ENCODE measurements at regions not wholly inside any gene's neighbourhood (a gene's known extent, or its start where the extent isn't known, plus 50 kb on each side); places are given as distances from the start of the nearest gene placed in this dataset.

- H4K20me1 ChIP-seq (ENCODE audit: control insufficient read depth, insufficient read depth, low read depth, low read length) = no peaks in the 10 kb centered on the region
- no peaks in the 10 kb centered on the region for H3K79me2 ChIP-seq (ENCODE audit: control insufficient read depth, low read length)
- H3K27ac ChIP-seq (ENCODE audit: low read depth, low read length) = no peak overlapping the region
- no peaks in the 10 kb centered on the region for H3K27me3 ChIP-seq (ENCODE audit: control insufficient read depth, low read length)
- H3K4me1 ChIP-seq (ENCODE audit: control insufficient read depth, low read length) = no peaks in the 10 kb centered on the region
- H3K36me3 ChIP-seq (ENCODE audit: control insufficient read depth, low read length) = no peaks in the 10 kb centered on the region
- no peaks in the 10 kb centered on the region for H3K9me2 ChIP-seq (replicated peaks; ENCODE audit: control insufficient read depth, low read length)
- H3K9me3 ChIP-seq (ENCODE audit: control insufficient read depth, insufficient read depth, low read length) = 0 out of 2 replicates have a peak, but pooled peaks cover 4% of the 10 kb centered on the region
- no peak overlapping the region for H3K4me2 ChIP-seq (ENCODE audit: low read length)
- no peak for TF ChIP-seq EZH2phosphoT487 (IDR thresholded peaks at IDR 0.05; ENCODE audit: borderline replicate concordance, low read length)
- TF ChIP-seq, protein P1, sequence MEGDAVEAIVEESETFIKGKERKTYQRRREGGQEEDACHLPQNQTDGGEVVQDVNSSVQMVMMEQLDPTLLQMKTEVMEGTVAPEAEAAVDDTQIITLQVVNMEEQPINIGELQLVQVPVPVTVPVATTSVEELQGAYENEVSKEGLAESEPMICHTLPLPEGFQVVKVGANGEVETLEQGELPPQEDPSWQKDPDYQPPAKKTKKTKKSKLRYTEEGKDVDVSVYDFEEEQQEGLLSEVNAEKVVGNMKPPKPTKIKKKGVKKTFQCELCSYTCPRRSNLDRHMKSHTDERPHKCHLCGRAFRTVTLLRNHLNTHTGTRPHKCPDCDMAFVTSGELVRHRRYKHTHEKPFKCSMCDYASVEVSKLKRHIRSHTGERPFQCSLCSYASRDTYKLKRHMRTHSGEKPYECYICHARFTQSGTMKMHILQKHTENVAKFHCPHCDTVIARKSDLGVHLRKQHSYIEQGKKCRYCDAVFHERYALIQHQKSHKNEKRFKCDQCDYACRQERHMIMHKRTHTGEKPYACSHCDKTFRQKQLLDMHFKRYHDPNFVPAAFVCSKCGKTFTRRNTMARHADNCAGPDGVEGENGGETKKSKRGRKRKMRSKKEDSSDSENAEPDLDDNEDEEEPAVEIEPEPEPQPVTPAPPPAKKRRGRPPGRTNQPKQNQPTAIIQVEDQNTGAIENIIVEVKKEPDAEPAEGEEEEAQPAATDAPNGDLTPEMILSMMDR (IDR thresholded peaks at IDR 0.05; ENCODE audit: low read depth, low read length, poor library complexity, severe bottlenecking) = no peak
- no peak overlapping the region for H3K4me3 ChIP-seq (ENCODE audit: low read length)
- no peaks in the 10 kb centered on the region for H3F3A ChIP-seq (ENCODE audit: control insufficient read depth, insufficient read depth)
These were observed 177.0 kb downstream of the RBM46 start for GRCh38 chr4:154958121-154958520.

DNA sequence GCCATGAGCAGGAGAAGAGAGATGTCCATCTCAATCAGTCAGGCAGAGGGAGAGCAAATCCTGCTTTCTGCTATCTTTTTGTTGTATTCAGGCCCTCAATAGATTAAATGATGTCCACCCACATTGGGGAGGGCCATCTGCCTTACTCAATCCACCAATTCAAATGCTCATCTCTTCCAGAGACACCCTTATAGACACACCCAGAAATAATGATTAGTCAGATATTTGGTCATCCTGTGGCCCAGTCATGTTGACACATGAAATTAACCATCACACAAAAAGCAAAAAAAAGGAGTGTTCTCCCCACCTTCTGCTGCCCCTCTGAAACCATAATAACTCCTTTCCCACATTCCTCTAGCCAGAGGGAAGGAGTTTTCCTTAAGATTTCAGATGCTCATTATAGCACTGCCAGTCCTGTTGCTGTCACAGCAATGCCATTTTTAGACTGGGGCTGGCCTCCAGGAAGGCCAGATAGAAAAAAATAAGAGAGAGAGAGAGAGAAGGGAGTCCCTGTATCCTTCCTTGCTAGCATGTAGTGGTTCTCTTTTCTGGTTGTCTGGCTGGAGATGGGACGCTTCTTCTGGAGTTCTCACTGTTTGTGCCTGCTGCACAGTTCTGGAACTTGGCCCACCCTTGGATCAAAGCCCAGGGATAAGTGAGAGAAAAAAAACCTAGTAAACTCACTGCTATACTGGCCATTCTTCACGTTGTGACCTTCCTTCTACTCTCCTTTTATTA, 177.7 kb downstream of the RBM46 start:
- H3K79me2 ChIP-seq (ENCODE audit: control insufficient read depth, low read length) = no peaks in the 10 kb centered on the region
- H4K20me1 ChIP-seq (ENCODE audit: control insufficient read depth, insufficient read depth, low read depth, low read length) = no peaks in the 10 kb centered on the region
- no peak overlapping the region for H3K27ac ChIP-seq (ENCODE audit: low read depth, low read length)

DNA sequence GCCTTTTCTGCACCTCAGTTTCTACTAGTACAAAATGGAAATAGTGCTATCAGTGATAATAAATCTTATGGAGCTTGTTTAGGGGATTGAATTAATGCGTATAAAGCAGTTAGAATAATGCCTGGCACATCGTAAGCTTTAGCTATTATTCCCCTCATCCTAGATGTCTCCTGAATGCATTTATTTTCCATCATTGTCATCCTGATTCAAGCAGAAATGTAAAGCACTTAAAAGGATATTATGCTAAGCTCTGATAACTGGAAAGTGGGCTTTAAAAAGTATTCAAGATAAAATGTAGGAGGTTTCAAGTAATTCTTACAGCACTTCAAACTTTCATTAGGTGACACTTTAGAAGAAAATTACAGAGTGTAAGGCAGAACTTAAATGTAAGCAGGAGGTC, 178.7 kb downstream of the RBM46 start:
- TF ChIP-seq, protein P1 (IDR thresholded peaks at IDR 0.05; ENCODE audit: low read depth, low read length, poor library complexity, severe bottlenecking) = no peak
- no peak for TF ChIP-seq EZH2phosphoT487 (IDR thresholded peaks at IDR 0.05; ENCODE audit: borderline replicate concordance, low read length)
- no peaks in the 10 kb centered on the region for H3K79me2 ChIP-seq (ENCODE audit: control insufficient read depth, low read length)
- no peaks in the 10 kb centered on the region for H3K9me2 ChIP-seq (replicated peaks; ENCODE audit: control insufficient read depth, low read length)
- no peaks in the 10 kb centered on the region for H3K36me3 ChIP-seq (ENCODE audit: control insufficient read depth, low read length)
- H3K27me3 ChIP-seq (ENCODE audit: control insufficient read depth, low read length) = no peaks in the 10 kb centered on the region
- no peak overlapping the region for H3K4me3 ChIP-seq (ENCODE audit: low read length)
- no peaks in the 10 kb centered on the region for H3K9me3 ChIP-seq (ENCODE audit: control insufficient read depth, insufficient read depth, low read length)
- no peaks in the 10 kb centered on the region for H3K4me1 ChIP-seq (ENCODE audit: control insufficient read depth, low read length)
- no peaks in the 10 kb centered on the region for H4K20me1 ChIP-seq (ENCODE audit: control insufficient read depth, insufficient read depth, low read depth, low read length)
- no peaks in the 10 kb centered on the region for H3F3A ChIP-seq (ENCODE audit: control insufficient read depth, insufficient read depth)
- no peak overlapping the region for H3K27ac ChIP-seq (ENCODE audit: low read depth, low read length)
- H3K4me2 ChIP-seq (ENCODE audit: low read length) = no peak overlapping the region

More for the DNA sequence above, 177.7 kb downstream of the RBM46 start:
- no peaks in the 10 kb centered on the region for H3K27me3 ChIP-seq (ENCODE audit: control insufficient read depth, low read length)
- H3K4me1 ChIP-seq (ENCODE audit: control insufficient read depth, low read length) = no peaks in the 10 kb centered on the region
- H3K9me3 ChIP-seq (ENCODE audit: control insufficient read depth, insufficient read depth, low read length) = 0 out of 2 replicates have a peak, but pooled peaks cover 4% of the 10 kb centered on the region
- no peak for TF ChIP-seq EZH2phosphoT487 (IDR thresholded peaks at IDR 0.05; ENCODE audit: borderline replicate concordance, low read length)
- TF ChIP-seq, protein P1 (IDR thresholded peaks at IDR 0.05; ENCODE audit: low read depth, low read length, poor library complexity, severe bottlenecking) = no peak
- H3K9me2 ChIP-seq (replicated peaks; ENCODE audit: control insufficient read depth, low read length) = no peaks in the 10 kb centered on the region
- no peaks in the 10 kb centered on the region for H3K36me3 ChIP-seq (ENCODE audit: control insufficient read depth, low read length)
- no peak overlapping the region for H3K4me3 ChIP-seq (ENCODE audit: low read length)
- no peak overlapping the region for H3K4me2 ChIP-seq (ENCODE audit: low read length)
- H3F3A ChIP-seq (ENCODE audit: control insufficient read depth, insufficient read depth) = no peaks in the 10 kb centered on the region
